ENCODE measurements at regions not wholly inside any gene's neighbourhood (a gene's known extent, or its start where the extent isn't known, plus 50 kb on each side); places are given as distances from the start of the nearest gene placed in this dataset.

GRCh38 chr2:133723133-133723532 is 154.9 kb upstream of the NCKAP5 start:
- FAIRE-seq, result no peak

- no peak for FAIRE-seq
Observed at GRCh38 chr2:133726973-133727372, 158.7 kb upstream of the NCKAP5 start.

- no peak for FAIRE-seq
Observed at GRCh38 chr2:133732059-133732458, 163.8 kb upstream of the NCKAP5 start.

GRCh38 chr2:133732982-133733900 is 165.0 kb upstream of the NCKAP5 start:
- FAIRE-seq, result no peak

GRCh38 chr2:133733901-133734255 is 165.6 kb upstream of the NCKAP5 start:
- no peak for FAIRE-seq

- FAIRE-seq, result no peak
Observed at GRCh38 chr2:133734716-133735495, 166.6 kb upstream of the NCKAP5 start.

GRCh38 chr2:133736674-133737073 is 168.4 kb upstream of the NCKAP5 start:
- no peak for FAIRE-seq

- no peak for FAIRE-seq
Observed at GRCh38 chr2:133737242-133737993, 169.2 kb upstream of the NCKAP5 start.

GRCh38 chr2:133739039-133739438 is 170.8 kb upstream of the NCKAP5 start:
- no peak for FAIRE-seq

- FAIRE-seq, result no peak
Observed at GRCh38 chr2:133740500-133740899, 172.2 kb upstream of the NCKAP5 start.

GRCh38 chr2:133748007-133748700 is 179.9 kb upstream of the NCKAP5 start:
- no peak for FAIRE-seq

GRCh38 chr2:133753665-133754064 is 185.4 kb upstream of the NCKAP5 start:
- FAIRE-seq, result no peak

- no peak for FAIRE-seq
Observed at GRCh38 chr2:133755480-133756300, 187.4 kb upstream of the NCKAP5 start.

- FAIRE-seq, result no peak
Observed at GRCh38 chr2:133756833-133757232, 188.6 kb upstream of the NCKAP5 start.

GRCh38 chr2:133760376-133760775 is 192.1 kb upstream of the NCKAP5 start:
- no peak for FAIRE-seq

- no peak for FAIRE-seq
Observed at GRCh38 chr2:133765658-133766057, 197.4 kb upstream of the NCKAP5 start.

GRCh38 chr2:133766164-133766832 is 198.0 kb upstream of the NCKAP5 start:
- FAIRE-seq, result no peak

GRCh38 chr2:133768256-133768655 is 200.0 kb upstream of the NCKAP5 start:
- no peak for FAIRE-seq

- FAIRE-seq, result no peak
Observed at GRCh38 chr2:133768658-133769435, 200.6 kb upstream of the NCKAP5 start.
